ENCODE measurements at regions not wholly inside any gene's neighbourhood (a gene's known extent, or its start where the extent isn't known, plus 50 kb on each side); places are given as distances from the start of the nearest gene placed in this dataset.
"Not testable (repeated sequence)": the region's sequence is repeated elsewhere in the genome, so short reads cannot be mapped to it uniquely, and the experiment has no call there.

DNA sequence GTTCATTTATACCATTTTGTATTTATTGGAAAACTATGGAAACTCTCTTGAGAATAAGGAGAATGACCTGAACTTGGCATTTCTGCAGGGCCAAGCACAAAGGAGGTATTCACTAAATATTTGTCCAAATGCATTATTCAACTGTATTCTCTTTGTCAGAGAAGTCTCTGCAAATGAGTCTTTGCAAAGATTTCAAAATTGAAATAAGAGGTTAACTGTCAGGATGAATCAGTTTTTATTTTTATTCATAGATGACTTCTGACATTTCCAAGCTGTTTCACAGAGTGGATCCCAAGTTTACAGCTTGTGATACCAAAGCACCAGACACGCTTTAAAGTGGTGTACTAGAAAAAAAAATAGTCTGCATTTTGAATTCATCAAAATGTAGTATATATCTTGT, 131.6 kb downstream of the UTRN start:
- CTCF ChIA-PET = no interaction called here
- Histone ChIP-seq H3K4me3 (ENCODE audit: low read depth, low read length) (no peak overlapping the region), H3K9me3 (ENCODE audit: control insufficient read depth, insufficient read depth, low read length) (no peaks in the 10 kb centered on the region), H3K27me3 (ENCODE audit: control insufficient read depth, insufficient read depth, low read length) (no peaks in the 10 kb centered on the region), H3K27ac (ENCODE audit: low read depth, low read length) (no peak overlapping the region)
- no peak for DNase-seq (ENCODE audit: low read depth, low spot score)
- POLR2A ChIA-PET = no interaction called here
- TF ChIP-seq CTCF (IDR thresholded peaks at IDR 0.05; ENCODE audit: low read depth, low read length) = no peak

- CTCF ChIA-PET = no interaction called here
- POLR2A ChIA-PET = no interaction called here
- no peaks in the 10 kb centered on the region for H3K27me3 ChIP-seq (ENCODE audit: control insufficient read depth, insufficient read depth, low read length)
- H3K27ac ChIP-seq (ENCODE audit: low read depth, low read length) = no peak overlapping the region
- DNase-seq (ENCODE audit: low read depth, low spot score) = no peak
- no peak overlapping the region for H3K4me3 ChIP-seq (ENCODE audit: low read depth, low read length)
- no peaks in the 10 kb centered on the region for H3K9me3 ChIP-seq (ENCODE audit: control insufficient read depth, insufficient read depth, low read length)
- no peak for TF ChIP-seq CTCF (IDR thresholded peaks at IDR 0.05; ENCODE audit: low read depth, low read length)
Measured at GRCh38 chr6:144417681-144418080, 132.5 kb downstream of the UTRN start.

DNA sequence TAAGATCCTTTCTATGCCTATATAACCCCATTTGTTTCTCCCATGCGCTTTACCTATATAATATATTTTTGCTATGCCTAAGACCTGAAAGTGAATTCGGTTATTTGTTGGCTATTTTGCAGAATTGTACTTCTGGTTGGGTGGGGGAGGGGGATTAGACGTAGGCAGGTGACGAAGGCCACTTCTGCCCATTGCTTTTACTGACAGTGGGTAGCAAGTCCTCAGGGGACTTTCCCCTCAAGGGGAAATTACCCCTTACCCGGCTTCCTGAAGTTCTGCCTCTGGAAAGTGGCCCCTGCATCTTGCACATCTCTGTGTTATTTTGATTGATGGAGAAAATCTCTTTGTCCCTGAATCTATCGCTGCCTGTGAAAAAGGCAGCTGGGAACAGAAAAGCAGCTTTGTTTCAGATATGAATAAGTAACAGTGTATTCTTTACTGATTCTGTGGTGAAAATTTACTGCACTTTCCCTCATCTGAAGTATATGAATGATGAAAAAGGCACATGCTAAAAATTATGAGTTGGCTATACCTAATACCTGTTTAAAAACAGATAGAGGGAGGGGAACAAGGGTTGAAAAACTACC, 133.9 kb downstream of the UTRN start:
- TF ChIP-seq CTCF (IDR thresholded peaks at IDR 0.05; ENCODE audit: low read depth, low read length) = no peak
- no peak overlapping the region for H3K27ac ChIP-seq (ENCODE audit: low read depth, low read length)
- no peaks in the 10 kb centered on the region for H3K27me3 ChIP-seq (ENCODE audit: control insufficient read depth, insufficient read depth, low read length)
- no peaks in the 10 kb centered on the region for H3K9me3 ChIP-seq (ENCODE audit: control insufficient read depth, insufficient read depth, low read length)
- POLR2A ChIA-PET = no interaction called here
- no peak overlapping the region for H3K4me3 ChIP-seq (ENCODE audit: low read depth, low read length)
- DNase-seq (ENCODE audit: low read depth, low spot score) = no peak
- CTCF ChIA-PET = no interaction called here

GRCh38 chr6:144423167-144423566, 138.0 kb downstream of the UTRN start:
- Histone ChIP-seq H3K4me3 (ENCODE audit: low read depth, low read length) (no peak overlapping the region), H3K27me3 (ENCODE audit: control insufficient read depth, insufficient read depth, low read length) (no peaks in the 10 kb centered on the region), H3K27ac (ENCODE audit: low read depth, low read length) (no peak overlapping the region), H3K9me3 (ENCODE audit: control insufficient read depth, insufficient read depth, low read length) (no peaks in the 10 kb centered on the region)
- ChIA-PET CTCF (no interaction called here), POLR2A (interaction anchor here (0.8 kb wide), 1 partner anchor 9 kb away, joined by 4 read pairs; no protein-coding TSS in a partner anchor)
- DNase-seq (ENCODE audit: low read depth, low spot score) = no peak
- TF ChIP-seq CTCF (IDR thresholded peaks at IDR 0.05; ENCODE audit: low read depth, low read length) = no peak

GRCh38 chr6:144429753-144430152, 144.6 kb downstream of the UTRN start:
- no peaks in the 10 kb centered on the region; the same call in 1 of the 2 replicates for H3K9me3 ChIP-seq (ENCODE audit: control insufficient read depth, insufficient read depth, low read length)
- CTCF ChIA-PET = no interaction called here
- no peak overlapping the region for H3K4me3 ChIP-seq (ENCODE audit: low read depth, low read length)
- POLR2A ChIA-PET = no interaction called here
- H3K27ac ChIP-seq (ENCODE audit: low read depth, low read length) = no peak overlapping the region
- TF ChIP-seq CTCF (IDR thresholded peaks at IDR 0.05; ENCODE audit: low read depth, low read length) = no peak
- H3K27me3 ChIP-seq (ENCODE audit: control insufficient read depth, insufficient read depth, low read length) = no peaks in the 10 kb centered on the region
- DNase-seq (ENCODE audit: low read depth, low spot score) = no peak

DNA sequence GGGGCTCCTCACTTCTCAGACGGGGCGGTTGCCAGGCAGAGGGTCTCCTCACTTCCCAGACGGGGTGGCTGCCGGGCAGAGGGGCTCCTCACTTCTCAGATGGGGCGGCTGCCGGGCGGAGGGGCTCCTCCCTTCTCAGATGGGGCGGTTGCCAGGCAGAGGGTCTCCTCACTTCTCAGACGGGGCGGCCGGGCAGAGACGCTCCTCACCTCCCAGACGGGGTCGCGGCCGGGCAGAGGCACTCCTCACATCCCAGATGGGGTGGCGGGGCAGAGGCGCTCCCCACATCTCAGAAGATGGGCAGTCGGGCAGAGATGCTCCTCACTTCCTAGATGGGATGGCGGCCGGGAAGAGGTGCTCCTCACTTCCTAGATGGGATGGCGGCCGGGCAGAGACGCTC, 148.3 kb downstream of the UTRN start:
- H3K27ac ChIP-seq (ENCODE audit: low read depth, low read length); H3K27me3 ChIP-seq (ENCODE audit: control insufficient read depth, insufficient read depth, low read length); H3K9me3 ChIP-seq (ENCODE audit: control insufficient read depth, insufficient read depth, low read length); CTCF ChIA-PET; POLR2A ChIA-PET; DNase-seq (ENCODE audit: low read depth, low spot score); H3K4me3 ChIP-seq (ENCODE audit: low read depth, low read length): not testable (repeated sequence)

Data from AG04450 (cell line).